Liver (tissue), 8 donors: ENCODE measurements at regions not wholly inside any gene's neighbourhood (a gene's known extent, or its start where the extent isn't known, plus 50 kb on each side); places are given as distances from the start of the nearest gene placed in this dataset.

Experiments
- DNase-seq: peaks from one replicate; pipeline ENCODE4 v3.0.0-alpha.2; 2017; ENCODE audit warnings: low spot score
- H3K27ac ChIP-seq, 2 donors: one replicate each; pipeline ENCODE4 v1.7.0; 2013; ENCODE audit warnings: inconsistent platforms in 2 of 2, low read length in 2 of 2, control low read depth in 1 of 2, low read depth in 1 of 2, mild to moderate bottlenecking in 1 of 2
- H3K27me3 ChIP-seq, 4 donors: one replicate each; pipeline versions ENCODE4 v1.6.1 to v1.7.0; 2013; ENCODE audit warnings: low read length in 3 of 4, inconsistent platforms in 1 of 4, mild to moderate bottlenecking in 1 of 4, moderate library complexity in 1 of 4; ENCODE audit not compliant: control insufficient read depth in 4 of 4, insufficient read depth in 4 of 4
- H3K36me3 ChIP-seq, 4 donors: one replicate each; pipeline versions ENCODE4 v1.6.1 to v1.7.0; 2013; ENCODE audit warnings: low read length in 3 of 4, mild to moderate bottlenecking in 3 of 4, low read depth in 1 of 4, moderate library complexity in 1 of 4; ENCODE audit not compliant: control insufficient read depth in 4 of 4, insufficient read depth in 3 of 4
- H3K4me1 ChIP-seq, 4 donors: one replicate each; pipeline versions ENCODE4 v1.6.1 to v1.7.0; 2013; ENCODE audit warnings: low read length in 3 of 4, mild to moderate bottlenecking in 3 of 4, moderate library complexity in 1 of 4; ENCODE audit not compliant: control insufficient read depth in 4 of 4, insufficient read depth in 4 of 4
- H3K4me3 ChIP-seq, 3 donors: one replicate each; pipeline versions ENCODE4 v1.6.1 to v1.7.0; 2013; ENCODE audit warnings: low read length in 3 of 3, control low read depth in 1 of 3, low read depth in 1 of 3, mild to moderate bottlenecking in 1 of 3
- H3K9ac ChIP-seq, 2 donors: one replicate each; pipeline ENCODE4 v1.7.0; 2013; ENCODE audit warnings: low read length in 2 of 2, mild to moderate bottlenecking in 2 of 2, moderate library complexity in 2 of 2, control low read depth in 1 of 2, low read depth in 1 of 2
- H3K9me3 ChIP-seq, 4 donors: one replicate each; pipeline versions ENCODE4 v1.6.1 to v1.7.0; 2013; ENCODE audit warnings: low read length in 3 of 4; ENCODE audit not compliant: control insufficient read depth in 4 of 4
- ATF3 ChIP-seq: IDR thresholded peaks from 2 replicates; pipeline ENCODE4 v1.6.1; 2016; ENCODE audit warnings: antibody characterized with exemption
- CTCF ChIP-seq: fragments of 150-350 bp; IDR thresholded peaks from 2 replicates; pipeline ENCODE4 v1.5.1; 2017; ENCODE audit warnings: improper control_type of control experiment, low read depth, low read length; ENCODE audit not compliant: missing input control
- EGR1 ChIP-seq, 2 donors: IDR thresholded peaks; 2 replicates each; pipeline ENCODE4 v1.6.1; 2016 to 2018; ENCODE audit warnings: antibody characterized with exemption in 2 of 2, low read depth in 2 of 2
- FOXA1 ChIP-seq: IDR thresholded peaks from 2 replicates; pipeline ENCODE4 v1.6.1; 2016; ENCODE audit warnings: antibody characterized with exemption
- FOXA2 ChIP-seq: IDR thresholded peaks from 2 replicates; pipeline ENCODE4 v1.6.1; 2016; ENCODE audit warnings: antibody characterized with exemption
- GABPA ChIP-seq, 2 donors: IDR thresholded peaks in 1 of 2; conservative IDR thresholded peaks in 1 of 2; 2 replicates each; pipeline ENCODE4 v1.6.1; 2016; ENCODE audit warnings: antibody characterized with exemption in 2 of 2, mild to moderate bottlenecking in 1 of 2, moderate library complexity in 1 of 2
- HNF4A ChIP-seq, 2 donors: conservative IDR thresholded peaks; 2 replicates each; pipeline ENCODE4 v1.6.1; 2016; ENCODE audit warnings: antibody characterized with exemption in 2 of 2, mild to moderate bottlenecking in 2 of 2
- HNF4G ChIP-seq: IDR thresholded peaks from 2 replicates; pipeline ENCODE4 v1.6.1; 2016; ENCODE audit warnings: antibody characterized with exemption
- JUND ChIP-seq, 2 donors: IDR thresholded peaks; 2 replicates each; pipeline ENCODE4 v1.6.1; 2016; ENCODE audit warnings: antibody characterized with exemption in 2 of 2
- MAX ChIP-seq: IDR thresholded peaks from 2 replicates; pipeline ENCODE4 v1.6.1; 2016; ENCODE audit warnings: antibody characterized with exemption
- NR2F2 ChIP-seq: IDR thresholded peaks from 2 replicates; pipeline ENCODE4 v1.6.1; 2016; ENCODE audit warnings: antibody characterized with exemption
- RAD21 ChIP-seq, 2 donors: IDR thresholded peaks; 2 replicates each; pipeline ENCODE4 v1.6.1; 2016; ENCODE audit warnings: antibody characterized with exemption in 2 of 2, mild to moderate bottlenecking in 2 of 2
- REST ChIP-seq: IDR thresholded peaks from 2 replicates; pipeline ENCODE4 v1.6.1; 2016; ENCODE audit warnings: antibody characterized with exemption, mild to moderate bottlenecking
- RXRA ChIP-seq, 2 donors: IDR thresholded peaks; 2 replicates each; pipeline ENCODE4 v1.6.1; 2017 to 2018; ENCODE audit warnings: antibody characterized with exemption in 2 of 2, mild to moderate bottlenecking in 1 of 2
- SP1 ChIP-seq: IDR thresholded peaks from 2 replicates; pipeline ENCODE4 v1.6.1; 2018; ENCODE audit warnings: antibody characterized with exemption, mild to moderate bottlenecking
- TAF1 ChIP-seq: conservative IDR thresholded peaks from 2 replicates; pipeline ENCODE4 v1.6.1; 2016; ENCODE audit warnings: antibody characterized with exemption, mild to moderate bottlenecking
- YY1 ChIP-seq: IDR thresholded peaks from 2 replicates; pipeline ENCODE4 v1.6.1; 2016; ENCODE audit warnings: antibody characterized with exemption, mild to moderate bottlenecking
- ZBTB33 ChIP-seq: IDR thresholded peaks from 2 replicates; pipeline ENCODE4 v1.6.1; 2016; ENCODE audit warnings: antibody characterized with exemption
- WGBS: extraction: QIAGEN DNeasy Blood & Tissue Kit; methylation state at CpG from one replicate; pipeline ENCODE4 v1.1.7; 2013; 5-methylcytosine and 5-hydroxymethylcytosine counted together
- donor health status: healthy.
- donor health status: healthy.
- donor health status: healthy.
- donor health status: healthy.
- donor health status: healthy.

- Histone ChIP-seq H3K4me3 (no peak overlapping the region), H3K4me1 (no peaks in the 10 kb centered on the region), H3K27me3 (no peaks in the 10 kb centered on the region), H3K9me3 (peaks cover 0 to 3% (median under 1%) of the 10 kb centered on the region in 4 donors), H3K27ac (no peak overlapping the region), H3K36me3 (no peaks in the 10 kb centered on the region), H3K9ac (no peak overlapping the region)
- DNase-seq, result no peak
- TF ChIP-seq EGR1 (IDR thresholded peaks at IDR 0.05; ENCODE audit: low read depth in 2 of 2) (no peak), TAF1 (no peak), FOXA1 (no peak)
Measured at GRCh38 chr3:82618594-82618993, 857.1 kb upstream of the GBE1 start.

- H3K9ac ChIP-seq, result no peak overlapping the region
- no peak overlapping the region for H3K27ac ChIP-seq
- H3K4me1 ChIP-seq, result no peaks in the 10 kb centered on the region
- WGBS, result 48% methylated on average over 1 of the region's 1 CpG
- H3K27me3 ChIP-seq, result no peaks in the 10 kb centered on the region
- H3K9me3 ChIP-seq, result no peaks in the 10 kb centered on the region
- H3K36me3 ChIP-seq, result no peaks in the 10 kb centered on the region
- DNase-seq, result no peak
- TF ChIP-seq EGR1 (IDR thresholded peaks at IDR 0.05; ENCODE audit: low read depth in 2 of 2) (no peak), ATF3 (no peak), RXRA (IDR thresholded peaks at IDR 0.05) (no peak), HNF4G (no peak), FOXA1 (no peak), NR2F2 (no peak), ZBTB33 (no peak), TAF1 (no peak), MAX (no peak), YY1 (no peak), SP1 (no peak), CTCF (no peak), JUND (IDR thresholded peaks at IDR 0.05) (no peak), REST (no peak), GABPA (IDR thresholded peaks at IDR 0.05 in 1 of 2, conservative IDR thresholded peaks at IDR 0.05 in 1 of 2) (no peak), RAD21 (IDR thresholded peaks at IDR 0.05) (no peak), HNF4A (conservative IDR thresholded peaks at IDR 0.05) (no peak), FOXA2 (no peak)
- H3K4me3 ChIP-seq, result no peak overlapping the region
Measured at GRCh38 chr3:82610236-82610635, 848.8 kb upstream of the GBE1 start.
